ENCODE measurements at regions not wholly inside any gene's neighbourhood (a gene's known extent, or its start where the extent isn't known, plus 50 kb on each side); places are given as distances from the start of the nearest gene placed in this dataset.

DNA sequence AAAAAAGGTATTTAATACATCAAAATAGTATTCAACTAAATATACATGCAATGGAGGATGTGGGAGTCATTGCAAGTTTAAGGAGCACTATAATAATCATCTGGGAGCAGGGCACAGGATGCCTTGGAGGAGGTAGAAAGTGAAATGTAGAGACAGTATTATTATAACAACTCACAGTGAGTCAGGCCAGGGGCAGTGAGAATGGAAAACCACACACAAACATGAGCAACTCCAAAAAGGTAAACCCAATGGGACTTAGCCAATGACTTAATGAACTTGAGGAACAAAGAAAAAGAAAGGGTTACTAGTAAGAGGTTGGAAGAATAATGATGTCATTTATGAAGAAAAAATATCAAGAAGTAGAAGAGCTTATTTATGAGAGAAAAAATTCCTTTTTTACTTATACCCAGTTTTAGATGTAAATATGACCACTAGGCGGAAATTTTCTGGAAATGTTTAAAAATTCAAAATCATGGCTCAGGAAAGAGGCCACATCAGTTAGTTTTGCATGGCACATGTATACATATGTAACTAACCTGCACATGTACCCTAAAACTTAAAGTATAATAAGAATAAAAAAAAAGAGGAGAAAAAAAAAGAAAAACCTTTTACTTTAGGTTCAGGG lies 389.3 kb downstream of the SUCLA2 start:
- 90% methylated on average over 1 of the region's 1 CpG for WGBS
- no peak for DNase-seq
- H3K4me3 ChIP-seq (ENCODE audit: low read length), result no peak overlapping the region
- H3K27me3 ChIP-seq (ENCODE audit: control insufficient read depth, insufficient read depth), result no peaks in the 10 kb centered on the region
- H3K27ac ChIP-seq (ENCODE audit: low read length), result no peak overlapping the region
- H3K4me1 ChIP-seq (ENCODE audit: control insufficient read depth, insufficient read depth, low read length), result no peaks in the 10 kb centered on the region
- H3K9me3 ChIP-seq (ENCODE audit: control insufficient read depth, low read length), result no peaks in the 10 kb centered on the region
- intact Hi-C loops (cut with DNase I), result no loop called here
- ATAC-seq, result no peak

DNA sequence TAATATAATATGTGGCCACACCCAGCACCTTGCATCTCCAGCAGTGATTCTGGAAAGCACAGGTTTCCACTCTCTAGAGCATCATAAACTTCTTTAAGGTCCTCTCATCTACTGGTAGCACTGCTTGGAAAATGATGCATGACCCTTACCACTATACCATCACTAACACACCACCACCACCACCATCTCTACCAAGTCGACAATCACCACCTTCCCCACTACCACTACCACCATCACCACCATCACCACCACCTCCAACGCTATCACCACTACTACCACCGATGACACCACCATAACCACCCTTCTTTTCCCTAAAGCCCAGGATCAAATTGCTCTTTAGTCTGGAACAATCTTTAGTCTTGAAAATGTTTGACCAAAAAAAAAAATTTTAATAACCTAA lies 390.4 kb downstream of the SUCLA2 start:
- no peaks in the 10 kb centered on the region for H3K9me3 ChIP-seq (ENCODE audit: control insufficient read depth, low read length)
- H3K4me1 ChIP-seq (ENCODE audit: control insufficient read depth, insufficient read depth, low read length), result no peaks in the 10 kb centered on the region
- no peaks in the 10 kb centered on the region for H3K27me3 ChIP-seq (ENCODE audit: control insufficient read depth, insufficient read depth)
- WGBS, result 82% methylated on average over 3 of the region's 3 CpGs
- ATAC-seq (no peak), DNase-seq (no peak)
- no peak overlapping the region for H3K27ac ChIP-seq (ENCODE audit: low read length)
- intact Hi-C loops (cut with DNase I), result no loop called here
- H3K4me3 ChIP-seq (ENCODE audit: low read length), result no peak overlapping the region

DNA sequence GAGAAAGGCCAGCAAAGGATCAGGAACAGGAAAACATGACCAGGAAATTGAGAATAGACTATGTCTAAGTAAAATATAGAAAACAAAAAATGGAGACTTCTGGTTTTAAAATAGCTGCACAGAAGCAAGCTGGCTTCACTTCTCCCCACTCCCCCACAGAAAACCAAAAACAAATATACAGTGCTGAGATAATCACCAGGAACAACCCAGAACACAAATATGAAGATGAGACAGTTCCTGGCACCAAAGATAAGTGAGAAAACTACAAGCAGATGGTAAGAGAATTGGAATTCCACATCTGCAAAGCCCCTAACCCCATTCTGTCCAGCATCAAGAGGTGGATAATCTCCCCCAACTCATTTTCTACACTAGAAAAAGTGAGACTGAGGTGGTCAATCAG lies 397.7 kb downstream of the SUCLA2 start:
- DNase-seq, result no peak
- intact Hi-C loops (cut with DNase I), result no loop called here
- H3K4me3 ChIP-seq (ENCODE audit: low read length), result no peak overlapping the region
- no peak for ATAC-seq
- H3K9me3 ChIP-seq (ENCODE audit: control insufficient read depth, low read length), result no peaks in the 10 kb centered on the region
- no peak overlapping the region for H3K27ac ChIP-seq (ENCODE audit: low read length)
- no peaks in the 10 kb centered on the region for H3K4me1 ChIP-seq (ENCODE audit: control insufficient read depth, insufficient read depth, low read length)
- H3K27me3 ChIP-seq (ENCODE audit: control insufficient read depth, insufficient read depth), result no peaks in the 10 kb centered on the region

DNA sequence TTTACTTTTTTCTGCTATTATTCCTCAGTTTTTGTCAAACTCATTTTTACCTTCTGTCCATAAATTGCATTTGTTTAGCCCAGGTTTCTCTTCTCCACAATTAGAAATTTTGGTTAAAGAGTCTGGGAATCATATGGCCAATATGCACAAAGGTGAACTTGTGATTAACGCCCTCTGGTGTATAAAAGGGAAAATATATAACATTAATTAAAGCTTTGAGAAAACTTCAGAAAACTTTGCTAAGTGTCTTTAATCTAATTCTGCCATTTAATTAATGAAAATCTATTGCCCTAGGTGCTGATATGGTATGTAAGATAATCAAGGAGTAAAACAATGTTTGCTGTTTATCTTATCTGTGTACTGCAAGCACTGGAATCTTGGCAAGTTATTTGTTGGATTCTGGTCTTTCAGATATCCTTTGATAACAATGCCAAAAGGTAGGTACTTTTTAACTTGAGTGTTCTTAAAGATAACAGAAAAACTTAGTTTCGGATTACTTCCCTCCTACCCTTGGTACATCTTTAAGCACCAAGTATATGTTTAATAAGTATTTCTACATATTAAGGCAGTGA lies 402.6 kb downstream of the SUCLA2 start:
- intact Hi-C loops (cut with DNase I), result loop anchor here in 2 of 4 donors (5.0 to 10.0 kb wide), 2 partner anchors 176 to 184 kb away; no protein-coding TSS in a partner anchor
- no peaks in the 10 kb centered on the region for H3K4me1 ChIP-seq (ENCODE audit: control insufficient read depth, insufficient read depth, low read length)
- no peaks in the 10 kb centered on the region for H3K27me3 ChIP-seq (ENCODE audit: control insufficient read depth, insufficient read depth)
- no peaks in the 10 kb centered on the region for H3K9me3 ChIP-seq (ENCODE audit: control insufficient read depth, low read length)
- no peak for ATAC-seq
- 52% methylated on average over 2 of the region's 2 CpGs for WGBS
- no peak overlapping the region for H3K27ac ChIP-seq (ENCODE audit: low read length)
- no peak overlapping the region for H3K4me3 ChIP-seq (ENCODE audit: low read length)
- DNase-seq, result no peak

DNA sequence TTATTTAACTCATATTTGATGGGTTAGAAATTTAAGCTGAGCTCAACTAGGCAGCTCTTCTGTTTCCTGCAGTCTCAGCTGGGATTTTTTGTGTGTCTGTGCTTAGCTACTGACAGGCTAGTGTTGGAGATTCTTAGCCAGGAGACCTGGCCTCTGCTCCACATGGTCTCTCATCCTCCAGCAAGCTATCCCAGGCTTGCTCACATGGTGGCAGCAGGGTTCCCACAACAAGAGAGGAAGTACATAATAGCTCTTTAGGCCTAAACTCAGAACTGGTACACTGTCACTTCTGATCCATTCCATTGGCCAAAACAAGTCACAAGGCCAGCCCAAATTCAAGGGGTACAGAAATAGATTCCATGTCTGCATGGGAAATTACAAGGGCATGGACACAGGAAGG lies 406.2 kb downstream of the SUCLA2 start:
- Histone ChIP-seq H3K27ac (ENCODE audit: low read length) (no peak overlapping the region), H3K4me1 (ENCODE audit: control insufficient read depth, insufficient read depth, low read length) (no peaks in the 10 kb centered on the region), H3K27me3 (ENCODE audit: control insufficient read depth, insufficient read depth) (no peaks in the 10 kb centered on the region), H3K9me3 (ENCODE audit: control insufficient read depth, low read length) (no peaks in the 10 kb centered on the region), H3K4me3 (ENCODE audit: low read length) (no peak overlapping the region)
- no peak for ATAC-seq
- DNase-seq, result no peak
- intact Hi-C loops (cut with DNase I), result loop anchor here in 2 of 4 donors (5.0 to 10.0 kb wide), 2 partner anchors 173 to 180 kb away; no protein-coding TSS in a partner anchor

DNA sequence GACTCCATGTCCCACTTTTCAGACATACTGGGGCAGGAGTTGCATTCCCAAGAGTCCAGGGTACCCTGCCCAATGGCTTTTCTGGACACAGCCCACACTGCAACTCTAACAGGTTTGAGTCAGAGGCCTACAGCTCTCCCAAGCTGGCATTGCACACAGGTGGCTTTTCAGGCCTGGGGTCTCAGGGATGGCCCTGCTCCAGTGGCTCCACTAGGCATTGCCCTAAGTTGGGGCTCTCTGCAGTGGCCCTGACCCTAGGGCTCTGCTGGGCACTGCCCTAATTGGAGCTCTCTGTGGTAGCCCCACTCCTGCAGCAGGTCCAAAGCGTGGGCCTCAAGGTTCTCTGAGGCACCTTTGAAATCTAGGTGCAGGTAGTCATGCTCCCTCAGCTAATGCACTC lies 408.8 kb downstream of the SUCLA2 start:
- no peak overlapping the region for H3K4me3 ChIP-seq (ENCODE audit: low read length)
- 84% methylated on average over 1 of the region's 1 CpG for WGBS
- H3K27ac ChIP-seq (ENCODE audit: low read length), result no peak overlapping the region
- no peak for ATAC-seq
- H3K4me1 ChIP-seq (ENCODE audit: control insufficient read depth, insufficient read depth, low read length), result no peaks in the 10 kb centered on the region
- H3K9me3 ChIP-seq (ENCODE audit: control insufficient read depth, low read length), result no peaks in the 10 kb centered on the region
- DNase-seq, result no peak
- intact Hi-C loops (cut with DNase I), result loop anchor here in 1 of 4 donors (10.0 kb wide), 1 partner anchor 177 kb away; no protein-coding TSS in a partner anchor
- no peaks in the 10 kb centered on the region for H3K27me3 ChIP-seq (ENCODE audit: control insufficient read depth, insufficient read depth)

DNA sequence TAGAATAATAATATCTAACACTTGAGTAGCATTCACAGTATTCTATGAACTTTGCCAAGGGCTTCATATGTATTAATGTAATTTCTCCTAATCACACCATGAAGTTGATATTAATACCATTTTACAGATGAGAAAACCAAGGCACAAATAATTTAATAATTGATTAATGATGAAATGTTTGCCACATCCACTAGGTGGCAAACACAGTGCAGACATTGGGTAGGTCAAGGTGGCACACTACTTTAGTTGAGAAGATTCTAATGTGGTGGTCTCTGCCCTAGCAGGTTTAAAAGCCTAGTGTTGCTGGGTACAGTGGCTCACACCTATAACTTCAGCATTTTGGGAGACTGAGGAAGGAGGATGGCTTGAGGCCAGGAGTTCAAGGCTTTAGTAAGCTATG lies 412.4 kb downstream of the SUCLA2 start:
- Histone ChIP-seq H3K27ac (ENCODE audit: low read length) (no peak overlapping the region), H3K4me1 (ENCODE audit: control insufficient read depth, insufficient read depth, low read length) (no peaks in the 10 kb centered on the region), H3K9me3 (ENCODE audit: control insufficient read depth, low read length) (no peaks in the 10 kb centered on the region), H3K4me3 (ENCODE audit: low read length) (no peak overlapping the region), H3K27me3 (ENCODE audit: control insufficient read depth, insufficient read depth) (no peaks in the 10 kb centered on the region)
- ATAC-seq (no peak), DNase-seq (no peak)
- intact Hi-C loops (cut with DNase I), result no loop called here

DNA sequence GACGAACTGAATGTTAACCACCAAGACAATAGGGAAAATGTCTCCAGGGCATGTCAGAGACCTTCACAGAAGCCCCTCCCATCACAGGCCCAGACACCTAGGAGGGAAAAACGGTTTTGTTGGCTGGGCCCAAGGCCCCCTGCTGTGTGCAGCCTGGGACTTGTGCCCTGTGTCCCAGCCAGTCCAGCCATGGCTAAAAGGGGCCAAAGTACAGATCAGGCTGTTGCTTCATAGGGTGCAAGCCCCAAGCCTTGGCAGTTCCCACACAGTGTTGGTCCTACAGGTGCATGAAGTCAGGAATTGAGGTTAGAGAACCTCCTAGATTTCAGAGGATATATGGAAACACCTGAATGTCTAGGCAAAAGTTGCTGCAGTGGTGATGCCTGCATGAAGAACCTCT lies 428.7 kb downstream of the SUCLA2 start:
- ATAC-seq (no peak), DNase-seq (no peak)
- H3K27me3 ChIP-seq (ENCODE audit: control insufficient read depth, insufficient read depth), result no peaks in the 10 kb centered on the region
- H3K9me3 ChIP-seq (ENCODE audit: control insufficient read depth, low read length), result peaks cover 10% of the 10 kb centered on the region
- intact Hi-C loops (cut with DNase I), result no loop called here
- H3K4me1 ChIP-seq (ENCODE audit: control insufficient read depth, insufficient read depth, low read length), result no peaks in the 10 kb centered on the region
- no peak overlapping the region for H3K4me3 ChIP-seq (ENCODE audit: low read length)
- no peak overlapping the region for H3K27ac ChIP-seq (ENCODE audit: low read length)
- 42% methylated on average over 2 of the region's 2 CpGs for WGBS

DNA sequence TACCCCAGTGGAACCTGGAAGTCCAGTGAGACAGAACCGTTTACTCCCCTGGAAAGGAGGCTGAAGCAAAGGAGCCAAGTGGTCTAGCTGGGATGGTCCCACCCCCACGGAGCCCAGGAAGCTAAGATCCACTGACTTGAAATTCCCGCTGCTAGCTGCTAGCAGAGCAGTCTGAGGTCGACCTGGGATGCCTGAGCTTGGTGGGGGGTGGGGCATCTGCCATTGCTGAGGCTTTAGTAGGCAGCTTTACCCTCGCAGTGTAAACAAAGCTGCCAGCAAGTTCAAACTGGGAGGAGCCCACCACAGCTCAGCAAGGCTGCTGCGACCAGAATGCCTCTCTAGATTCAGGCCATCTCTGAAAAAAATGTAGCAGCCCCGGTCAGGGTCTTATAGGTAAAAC lies 437.0 kb downstream of the SUCLA2 start:
- H3K27me3 ChIP-seq (ENCODE audit: control insufficient read depth, insufficient read depth), result no peaks in the 10 kb centered on the region
- no peaks in the 10 kb centered on the region for H3K4me1 ChIP-seq (ENCODE audit: control insufficient read depth, insufficient read depth, low read length)
- ATAC-seq (no peak), DNase-seq (no peak)
- 46% methylated on average over 7 of the region's 7 CpGs for WGBS
- H3K4me3 ChIP-seq (ENCODE audit: low read length), result no peak overlapping the region
- H3K9me3 ChIP-seq (ENCODE audit: control insufficient read depth, low read length), result no peaks in the 10 kb centered on the region
- intact Hi-C loops (cut with DNase I), result no loop called here
- no peak overlapping the region for H3K27ac ChIP-seq (ENCODE audit: low read length)

DNA sequence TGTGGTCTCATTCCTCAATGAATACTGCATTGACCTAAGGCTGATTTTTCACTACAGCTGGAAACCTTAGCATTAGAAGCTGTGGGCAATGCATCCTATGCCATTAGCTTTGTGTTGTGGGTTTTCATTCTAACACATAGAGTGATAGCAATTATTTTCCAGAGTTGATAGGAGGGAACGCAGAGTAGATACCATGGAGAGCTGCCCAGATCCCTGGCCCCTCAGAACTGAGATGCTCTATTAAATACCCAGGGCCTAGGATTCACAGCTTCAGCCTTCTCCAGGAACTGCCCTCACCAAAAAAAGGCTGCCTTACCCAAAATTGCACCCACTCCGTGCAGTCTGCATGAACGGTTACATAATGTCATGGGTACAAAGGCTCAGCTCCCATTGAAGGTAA lies 444.4 kb downstream of the SUCLA2 start:
- H3K27me3 ChIP-seq (ENCODE audit: control insufficient read depth, insufficient read depth), result no peaks in the 10 kb centered on the region
- intact Hi-C loops (cut with DNase I), result no loop called here
- ATAC-seq, result no peak
- no peaks in the 10 kb centered on the region for H3K4me1 ChIP-seq (ENCODE audit: control insufficient read depth, insufficient read depth, low read length)
- DNase-seq, result no peak
- 79% methylated on average over 3 of the region's 3 CpGs for WGBS
- H3K9me3 ChIP-seq (ENCODE audit: control insufficient read depth, low read length), result no peaks in the 10 kb centered on the region
- no peak overlapping the region for H3K4me3 ChIP-seq (ENCODE audit: low read length)
- H3K27ac ChIP-seq (ENCODE audit: low read length), result no peak overlapping the region

DNA sequence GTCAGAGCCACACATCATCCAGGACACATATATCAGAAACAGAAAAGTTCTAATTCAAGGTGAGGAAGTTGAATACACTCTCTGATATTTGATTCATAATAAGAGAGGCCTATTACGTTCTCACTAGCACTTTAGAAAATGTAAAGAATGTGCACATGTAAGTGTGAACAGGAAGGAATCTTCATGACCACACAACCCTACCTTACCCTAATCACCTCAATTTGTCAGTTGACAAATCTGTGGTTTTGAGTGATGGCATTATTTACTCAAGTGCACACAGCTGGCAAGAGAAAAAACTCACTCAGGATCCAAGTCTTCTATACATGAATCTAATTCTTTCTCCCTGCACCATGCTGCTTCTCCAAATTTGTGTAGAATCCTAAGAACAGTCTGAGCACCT lies 445.8 kb downstream of the SUCLA2 start:
- intact Hi-C loops (cut with DNase I), result no loop called here
- ATAC-seq, result no peak
- no peaks in the 10 kb centered on the region for H3K4me1 ChIP-seq (ENCODE audit: control insufficient read depth, insufficient read depth, low read length)
- no peaks in the 10 kb centered on the region for H3K27me3 ChIP-seq (ENCODE audit: control insufficient read depth, insufficient read depth)
- no peaks in the 10 kb centered on the region for H3K9me3 ChIP-seq (ENCODE audit: control insufficient read depth, low read length)
- no peak for DNase-seq
- no peak overlapping the region for H3K27ac ChIP-seq (ENCODE audit: low read length)
- 49% methylated on average over 1 of the region's 1 CpG for WGBS
- no peak overlapping the region for H3K4me3 ChIP-seq (ENCODE audit: low read length)

Measured in right cardiac atrium (tissue), 5 donors.